GM19351 (cell line): ENCODE measurements at regions not wholly inside any gene's neighbourhood (a gene's known extent, or its start where the extent isn't known, plus 50 kb on each side); places are given as distances from the start of the nearest gene placed in this dataset.
"Not testable (repeated sequence)": the region's sequence is repeated elsewhere in the genome, so short reads cannot be mapped to it uniquely, and the experiment has no call there.

Source experiments
- ATAC-seq: cut with Tn5 transposase; IDR thresholded peaks from one replicate; pipeline ENCODE4 v1.9.1; 2021; ENCODE audit warnings: mild to moderate bottlenecking, moderate library complexity; ENCODE audit not compliant: unreplicated experiment

DNA sequence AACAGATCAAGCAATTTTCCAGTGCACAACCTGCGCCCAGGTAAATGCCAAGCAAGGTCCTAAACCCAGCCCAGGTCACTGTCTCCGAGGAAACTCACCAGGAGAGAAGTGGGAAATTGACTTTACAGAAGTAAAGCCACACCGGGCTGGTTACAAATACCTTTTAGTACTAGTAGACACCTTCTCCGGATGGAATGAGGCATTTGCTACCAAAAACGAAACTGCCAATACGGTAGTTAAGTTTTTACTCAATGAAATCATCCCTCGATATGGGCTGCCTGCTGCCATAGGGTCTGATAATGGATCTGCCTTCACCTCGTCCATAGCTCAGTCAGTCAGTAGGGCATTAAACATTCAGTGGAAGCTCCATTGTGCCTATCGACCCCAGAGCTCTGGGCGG is 459.0 kb upstream of the HTR1E start:
- ATAC-seq, result not testable (repeated sequence)

DNA sequence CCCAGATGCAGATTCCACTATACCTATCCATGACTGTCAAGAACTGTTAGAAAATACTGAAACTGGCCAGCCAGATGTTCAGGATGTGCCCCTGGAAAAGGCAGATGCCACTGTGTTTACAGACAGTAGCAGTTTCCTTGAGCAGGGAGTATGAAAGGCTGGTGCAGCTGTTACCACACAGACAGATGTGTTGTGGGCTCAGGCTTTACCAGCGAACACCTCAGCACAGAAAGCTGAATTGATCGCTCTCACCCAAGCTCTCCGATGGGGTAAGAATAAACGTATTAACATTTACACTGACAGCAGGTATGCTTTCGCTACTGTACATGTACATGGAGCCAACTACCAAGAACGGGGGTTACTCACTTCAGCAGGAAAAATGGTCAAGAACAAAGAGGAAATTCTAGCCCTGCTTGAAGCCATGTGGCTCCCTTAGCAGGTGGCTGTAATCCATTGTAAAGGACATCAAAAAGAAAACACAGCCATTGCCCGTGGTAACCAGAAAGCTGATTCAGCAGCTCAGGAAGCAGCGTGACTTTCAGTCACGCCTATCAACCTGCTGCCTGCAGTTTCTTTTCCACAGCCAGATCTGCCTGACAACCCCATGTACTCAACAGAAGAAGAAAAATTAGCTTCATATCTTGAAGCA is 459.7 kb upstream of the HTR1E start:
- ATAC-seq, result no peak

DNA sequence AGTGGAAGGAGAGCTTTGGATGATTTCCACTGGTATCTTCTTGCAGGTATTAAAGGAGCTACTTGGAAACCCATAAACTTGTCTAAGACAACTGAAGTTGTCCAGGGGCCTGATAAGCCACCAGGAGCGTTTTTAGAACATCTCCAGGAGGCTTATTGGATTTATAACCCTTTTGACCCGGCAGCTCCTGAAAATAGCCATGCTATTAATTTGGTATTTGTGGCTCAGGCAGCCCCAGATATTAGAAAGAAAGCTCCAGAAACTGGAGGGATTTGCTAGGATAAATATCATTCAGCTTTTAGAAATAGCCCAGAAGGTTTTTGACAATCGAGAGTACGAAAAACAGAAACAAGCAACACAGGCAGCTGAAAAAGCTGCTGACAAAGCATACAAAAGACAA is 461.0 kb upstream of the HTR1E start:
- ATAC-seq, result no peak

DNA sequence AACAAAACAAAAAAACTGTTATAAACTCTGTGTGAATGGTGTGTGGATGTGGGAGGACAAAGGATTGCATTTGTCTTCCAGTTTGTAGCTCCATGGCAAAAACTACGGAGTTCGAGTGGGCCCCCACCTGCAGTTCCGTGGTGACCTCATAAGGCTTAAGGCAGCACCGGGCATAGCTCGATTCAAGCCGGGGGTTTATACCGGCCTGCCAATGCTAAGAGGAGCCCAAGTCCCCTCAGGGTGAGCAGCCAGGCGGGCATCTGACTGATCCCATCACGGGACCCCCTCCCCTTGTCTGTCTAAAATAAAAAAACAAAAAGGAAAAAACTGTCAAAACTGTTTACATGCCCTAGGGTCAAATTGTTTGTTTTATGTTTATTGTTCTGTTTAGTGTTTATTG is 463.2 kb upstream of the HTR1E start:
- no peak for ATAC-seq

DNA sequence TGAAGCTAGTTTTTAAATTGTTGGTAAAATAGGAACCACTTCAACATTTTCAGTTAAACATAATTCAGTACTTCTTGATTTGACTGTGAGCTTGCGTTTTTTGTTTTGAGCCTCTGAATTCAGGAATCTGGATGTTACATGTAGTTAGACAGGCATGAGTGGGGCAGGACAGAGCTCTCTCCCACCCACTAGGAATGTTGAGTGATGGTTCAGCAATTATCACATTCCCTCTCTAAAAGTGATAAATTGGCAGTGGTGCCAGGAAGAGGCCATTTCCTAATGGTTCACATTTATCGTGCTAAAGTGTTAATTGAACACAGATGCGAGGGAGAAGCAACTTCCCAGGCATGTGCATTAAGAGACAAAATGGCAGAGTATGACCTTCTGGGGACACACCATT is 465.5 kb upstream of the HTR1E start:
- ATAC-seq, result no peak

DNA sequence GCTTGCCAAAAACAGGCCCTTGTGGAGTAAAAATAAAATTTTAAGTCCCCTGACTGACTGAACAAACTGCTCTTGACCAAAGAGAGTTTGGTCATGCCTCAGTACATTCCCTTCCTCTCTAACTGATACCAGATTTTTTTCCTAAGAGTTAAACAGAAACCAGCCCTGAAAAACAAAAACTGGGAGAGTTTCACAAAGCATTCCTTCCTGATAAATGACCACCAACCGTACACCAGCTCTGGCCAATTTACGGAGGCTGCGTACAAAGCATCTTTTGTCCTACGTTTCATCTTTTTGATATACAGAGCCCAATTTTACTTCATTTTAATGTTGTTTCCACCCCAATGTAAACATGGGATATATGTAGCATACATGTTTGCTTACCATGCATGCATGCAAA is 477.4 kb upstream of the HTR1E start:
- no peak for ATAC-seq

DNA sequence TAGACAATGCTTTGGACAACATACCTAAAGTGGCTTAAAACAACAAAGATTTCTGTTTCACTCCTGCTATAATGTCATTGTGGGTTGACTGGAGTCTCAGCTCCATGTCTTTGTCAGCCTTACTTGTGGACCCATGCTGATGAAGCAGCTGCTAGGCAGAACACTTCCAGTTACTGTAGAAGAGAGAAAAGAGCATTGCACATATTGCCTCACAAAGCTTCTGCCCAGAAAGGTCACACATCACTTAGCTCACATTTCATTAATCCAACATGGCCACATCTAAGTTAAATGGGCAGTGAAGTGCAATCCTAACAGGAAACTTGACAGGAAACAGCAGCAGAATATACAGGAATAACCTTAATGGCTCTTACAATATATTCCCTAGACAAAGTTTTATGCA is 480.5 kb upstream of the HTR1E start:
- ATAC-seq, result no peak

DNA sequence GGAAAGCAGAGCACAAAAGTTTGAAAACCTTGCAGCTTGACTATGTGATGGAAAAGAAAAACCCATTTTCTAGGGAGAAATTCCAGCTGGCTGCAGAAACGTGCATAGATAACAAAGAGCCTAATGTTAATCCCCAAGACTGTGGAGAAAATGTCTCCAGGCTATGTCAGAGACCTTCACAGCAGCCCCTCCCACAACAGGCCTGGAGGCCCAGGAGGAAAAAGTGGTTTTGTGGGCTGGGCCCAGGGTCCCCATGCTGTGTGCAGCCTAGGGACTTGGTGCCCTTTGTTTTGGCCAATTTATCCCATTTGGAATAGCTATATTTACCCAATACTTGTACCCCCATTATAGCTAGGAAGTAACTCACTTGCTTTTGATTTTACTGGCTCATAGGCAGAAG is 484.1 kb upstream of the HTR1E start:
- no peak for ATAC-seq

DNA sequence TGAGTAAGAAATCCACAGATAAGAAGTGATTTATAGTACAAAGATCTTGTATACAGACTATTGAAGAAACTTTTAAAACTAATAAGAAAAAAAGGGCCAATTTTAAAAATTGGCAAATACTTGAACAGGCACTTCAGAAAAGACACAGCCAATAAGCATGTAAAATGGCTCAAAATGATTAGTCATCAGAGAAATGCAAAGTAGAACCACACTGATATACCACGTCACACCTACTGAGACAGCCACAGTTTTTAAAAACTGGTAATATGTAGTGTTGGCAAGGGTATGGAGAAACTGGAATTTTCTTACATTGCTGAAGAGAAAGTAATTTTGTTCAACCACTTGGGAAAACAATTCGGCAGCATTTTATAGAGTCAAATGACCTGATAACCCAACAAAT is 488.9 kb upstream of the HTR1E start:
- ATAC-seq, result no peak

DNA sequence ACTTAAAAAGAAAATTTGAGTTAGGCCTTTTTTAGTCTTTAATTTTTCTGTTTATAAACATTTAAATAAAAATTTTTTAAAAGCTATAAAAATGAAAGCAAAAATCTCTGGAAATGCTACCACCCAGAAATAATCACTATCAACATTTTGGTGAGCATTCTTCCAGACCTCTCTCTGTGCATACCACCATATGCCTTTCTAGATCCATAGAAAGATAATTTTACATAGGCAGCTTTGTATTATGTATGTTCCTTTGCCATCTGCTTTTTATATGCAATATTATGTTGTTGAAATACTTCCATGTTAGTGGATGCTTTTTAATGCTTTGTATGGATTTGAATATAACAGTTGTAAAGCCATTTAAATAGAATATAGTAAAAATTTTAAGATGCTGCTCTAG is 496.7 kb upstream of the HTR1E start:
- no peak for ATAC-seq

DNA sequence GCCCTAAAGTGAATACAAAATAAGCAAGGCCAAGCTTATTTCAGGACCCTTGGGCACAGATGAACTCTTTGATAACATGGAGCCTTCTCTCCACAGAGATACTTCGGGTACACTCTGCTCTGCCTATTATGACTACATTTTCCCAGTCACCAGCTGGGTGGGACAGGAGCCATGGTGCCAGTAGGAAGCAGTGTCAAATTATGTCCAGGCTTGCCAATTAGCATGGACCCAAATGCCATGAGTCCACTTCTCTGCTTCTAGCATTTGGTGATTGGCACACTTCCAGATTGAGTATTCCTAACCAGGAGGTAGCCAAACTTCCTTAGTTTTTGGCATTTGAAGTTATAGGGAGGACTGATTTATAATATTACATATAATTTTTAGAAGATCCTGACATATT is 513.8 kb upstream of the HTR1E start:
- no peak for ATAC-seq

DNA sequence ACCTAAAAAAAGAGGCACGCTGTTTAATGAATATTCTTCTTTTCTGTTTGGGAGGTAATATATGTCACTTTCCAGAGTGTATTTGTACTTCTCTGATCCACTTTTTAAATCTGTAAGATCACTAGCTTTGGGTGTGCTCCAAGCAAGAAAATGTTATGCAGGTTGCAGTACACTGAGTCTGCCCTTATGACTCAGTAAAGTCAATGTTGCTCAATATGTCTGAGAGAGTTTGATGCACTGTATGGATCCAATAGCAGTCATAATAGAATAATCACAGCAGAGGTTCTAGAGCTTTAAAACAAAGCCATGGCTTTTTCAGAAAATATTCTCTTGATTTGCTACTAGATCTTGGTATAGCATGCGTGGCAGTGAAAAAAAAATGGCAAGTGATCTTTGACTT is 525.3 kb upstream of the HTR1E start:
- ATAC-seq, result no peak

DNA sequence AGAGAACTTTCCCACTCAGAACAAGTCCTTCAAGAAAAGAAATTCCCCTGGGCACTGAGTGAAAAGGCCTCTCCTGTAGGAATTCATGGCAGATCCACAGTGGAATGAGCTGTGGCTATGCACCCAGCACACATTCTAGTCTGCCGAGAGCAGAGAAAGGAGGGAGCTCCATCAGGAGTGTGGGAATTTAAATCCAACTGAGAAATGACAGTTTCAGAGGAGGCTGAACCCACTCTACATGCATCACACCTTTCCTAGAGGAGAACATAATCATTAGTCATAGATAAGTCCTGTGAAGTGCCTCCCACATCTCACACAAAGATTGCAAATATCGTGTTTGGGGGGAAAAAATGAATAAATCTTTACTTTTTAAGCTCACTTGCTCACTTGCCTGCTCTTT is 530.2 kb upstream of the HTR1E start:
- no peak for ATAC-seq

DNA sequence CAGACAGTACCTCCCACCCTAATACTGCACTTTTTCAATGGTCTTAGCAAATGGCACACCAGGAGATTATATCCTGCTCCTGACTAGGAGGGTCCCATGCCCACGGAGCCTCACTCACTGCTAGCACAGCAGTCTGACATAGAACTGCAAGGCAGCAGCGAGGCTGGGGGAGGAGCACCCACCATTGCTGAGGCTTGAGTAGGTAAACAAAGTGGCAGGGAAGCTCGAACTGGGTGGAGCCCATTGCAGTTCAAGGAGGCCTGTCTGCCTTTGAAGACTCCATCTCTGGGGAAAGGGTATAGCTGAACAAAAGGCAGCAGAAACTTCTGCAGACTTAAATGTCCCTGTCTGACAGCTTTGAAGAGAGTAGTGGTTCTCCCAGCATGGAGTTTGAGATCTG is 544.5 kb upstream of the HTR1E start:
- ATAC-seq, result not testable (repeated sequence)

DNA sequence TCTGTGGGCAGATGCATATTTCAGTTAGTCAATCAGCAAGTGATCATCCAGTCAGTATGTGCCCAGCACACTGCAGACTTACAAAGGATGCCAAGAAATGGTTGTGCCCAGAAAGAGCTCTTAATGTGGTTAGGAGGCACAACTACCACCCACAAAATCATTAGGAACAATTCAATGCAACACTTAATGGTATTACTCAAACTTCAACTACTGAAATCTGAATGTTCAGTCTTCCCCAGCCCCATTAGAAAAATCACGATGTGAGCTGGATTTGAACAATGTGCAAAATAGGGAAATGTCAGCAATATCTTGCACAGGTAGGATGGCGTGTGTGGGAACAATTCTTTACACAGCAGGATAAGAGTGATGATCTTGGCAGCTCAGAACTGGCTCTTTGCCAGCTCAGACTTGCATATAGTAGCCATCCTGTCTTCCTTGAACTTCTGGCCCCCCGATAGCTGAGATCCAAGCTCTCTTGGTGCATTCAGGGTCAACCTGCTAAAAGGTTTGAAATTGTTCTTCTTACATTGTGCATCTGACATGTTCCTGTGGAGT is 556.7 kb upstream of the HTR1E start:
- no peak for ATAC-seq

DNA sequence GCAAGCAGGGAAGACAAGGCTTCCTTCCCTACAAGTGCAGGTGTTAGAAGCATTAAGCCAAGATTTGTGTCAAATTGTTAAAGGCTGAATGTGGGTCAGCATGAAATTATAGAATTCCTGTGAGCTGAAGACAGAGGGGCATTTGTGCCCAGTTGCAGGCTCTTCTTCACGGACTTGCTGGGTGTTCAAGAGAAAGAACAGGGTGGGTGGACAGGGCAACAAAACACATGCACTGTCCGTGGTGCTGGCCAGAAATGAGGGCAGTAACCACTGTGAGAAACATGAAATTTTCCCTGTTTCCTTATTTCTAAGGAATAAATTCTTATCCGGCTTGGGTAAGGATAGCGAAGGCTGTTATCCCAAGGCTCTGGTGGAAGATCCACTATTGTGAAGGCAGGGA is 579.5 kb upstream of the HTR1E start:
- ATAC-seq, result no peak

DNA sequence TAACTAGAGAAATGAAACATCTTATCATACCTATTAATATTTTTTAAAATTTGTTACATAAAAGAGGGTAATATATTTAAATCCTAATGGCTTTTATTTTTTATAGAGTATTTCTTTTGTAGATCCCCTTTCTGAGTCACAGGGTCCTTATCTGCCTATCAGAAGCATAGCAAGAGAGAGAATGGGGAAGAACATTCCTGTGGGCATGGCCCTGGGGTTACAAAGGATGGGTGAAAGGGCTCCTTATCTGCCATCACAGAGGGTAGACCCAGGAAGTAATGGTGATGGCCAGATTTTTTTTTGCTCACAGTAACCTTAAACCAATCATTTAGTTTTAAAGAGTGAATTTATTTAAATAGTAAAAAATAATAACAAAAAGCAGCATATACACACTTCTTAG is 582.1 kb upstream of the HTR1E start:
- ATAC-seq, result no peak

DNA sequence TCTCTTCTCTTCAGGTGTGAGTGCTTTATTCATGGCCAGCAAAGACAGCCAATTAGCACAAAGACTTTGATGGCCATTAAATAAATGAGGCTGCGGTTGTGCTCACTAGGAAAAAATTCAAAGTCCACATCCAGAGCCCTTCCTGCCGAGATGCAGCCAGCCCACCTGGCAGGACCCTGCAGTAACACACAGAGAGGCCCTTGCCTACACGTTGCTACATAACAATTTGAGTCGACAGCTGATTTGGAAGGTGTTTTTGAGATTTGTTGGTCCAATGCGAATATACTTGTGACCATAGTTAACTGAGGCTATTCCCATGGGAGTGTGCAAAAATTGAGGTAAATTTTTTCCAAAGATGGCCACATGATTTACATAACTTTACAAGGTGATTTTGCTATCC is 605.4 kb upstream of the HTR1E start:
- ATAC-seq, result no peak

DNA sequence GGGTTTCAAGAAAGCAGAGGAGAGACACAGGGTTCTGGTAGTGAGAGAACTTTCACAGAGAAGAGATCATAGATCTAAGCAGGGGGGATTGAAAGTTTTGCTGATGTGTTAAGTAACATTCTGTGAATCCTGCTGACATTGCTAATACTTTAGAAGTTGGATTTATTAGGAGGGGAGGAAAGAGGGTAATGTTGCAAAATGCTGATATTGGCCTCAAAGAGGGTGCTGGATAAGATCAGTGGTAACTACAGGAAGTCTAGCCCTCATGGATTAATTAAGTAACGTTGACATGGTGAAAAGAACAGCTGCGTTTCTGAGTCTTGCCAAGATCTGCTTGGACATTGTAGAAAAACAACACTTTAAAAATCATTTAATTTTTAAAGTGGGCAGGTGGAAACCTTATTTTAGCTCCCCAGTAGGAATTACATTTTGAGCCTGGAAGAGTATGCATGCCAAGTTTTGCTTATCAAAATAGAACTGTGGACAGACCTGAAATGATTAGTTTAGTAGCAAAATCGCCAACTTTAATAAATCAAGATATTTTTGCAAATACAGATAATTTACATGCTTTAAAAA is 606.0 kb upstream of the HTR1E start:
- ATAC-seq, result no peak

DNA sequence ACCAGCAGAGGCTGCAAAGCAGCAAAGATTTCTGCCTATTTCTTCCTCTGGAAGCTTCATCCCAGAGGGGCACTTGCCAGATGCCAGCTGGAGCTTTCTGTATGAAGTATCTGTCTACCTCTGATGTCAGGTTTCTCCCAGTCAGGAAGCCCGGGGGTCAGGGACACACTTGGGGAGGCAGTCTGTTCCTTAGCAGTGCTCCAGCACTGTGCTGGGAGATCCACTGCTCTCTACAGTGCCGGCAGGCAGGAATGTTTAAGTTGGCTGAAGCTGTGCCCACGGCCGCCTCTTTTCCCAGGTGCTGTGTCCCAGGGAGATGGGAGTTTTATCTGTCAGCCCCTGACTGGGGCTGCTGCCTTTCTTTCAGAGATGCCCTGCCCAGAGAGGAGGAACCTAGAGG is 631.1 kb upstream of the HTR1E start:
- ATAC-seq, result no peak

DNA sequence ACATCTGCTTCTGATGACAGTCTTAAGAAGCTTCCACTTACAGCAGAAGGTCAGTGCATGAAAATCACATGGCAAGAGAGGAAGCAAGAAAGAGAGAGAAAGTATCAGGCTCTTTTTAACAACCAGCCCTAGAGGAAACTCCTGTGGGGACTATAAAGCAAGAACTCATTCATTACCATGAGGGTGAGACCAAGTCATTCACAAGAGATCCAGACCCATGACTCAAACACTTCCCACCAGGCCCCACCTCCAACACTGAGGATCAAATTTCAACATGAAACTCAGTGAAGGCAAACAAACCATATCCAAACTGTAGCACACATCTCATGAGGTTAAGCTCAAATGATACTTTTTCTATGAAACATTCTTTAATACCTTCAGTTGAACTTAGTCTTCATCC is 643.2 kb upstream of the SYNCRIP start:
- ATAC-seq, result no peak

DNA sequence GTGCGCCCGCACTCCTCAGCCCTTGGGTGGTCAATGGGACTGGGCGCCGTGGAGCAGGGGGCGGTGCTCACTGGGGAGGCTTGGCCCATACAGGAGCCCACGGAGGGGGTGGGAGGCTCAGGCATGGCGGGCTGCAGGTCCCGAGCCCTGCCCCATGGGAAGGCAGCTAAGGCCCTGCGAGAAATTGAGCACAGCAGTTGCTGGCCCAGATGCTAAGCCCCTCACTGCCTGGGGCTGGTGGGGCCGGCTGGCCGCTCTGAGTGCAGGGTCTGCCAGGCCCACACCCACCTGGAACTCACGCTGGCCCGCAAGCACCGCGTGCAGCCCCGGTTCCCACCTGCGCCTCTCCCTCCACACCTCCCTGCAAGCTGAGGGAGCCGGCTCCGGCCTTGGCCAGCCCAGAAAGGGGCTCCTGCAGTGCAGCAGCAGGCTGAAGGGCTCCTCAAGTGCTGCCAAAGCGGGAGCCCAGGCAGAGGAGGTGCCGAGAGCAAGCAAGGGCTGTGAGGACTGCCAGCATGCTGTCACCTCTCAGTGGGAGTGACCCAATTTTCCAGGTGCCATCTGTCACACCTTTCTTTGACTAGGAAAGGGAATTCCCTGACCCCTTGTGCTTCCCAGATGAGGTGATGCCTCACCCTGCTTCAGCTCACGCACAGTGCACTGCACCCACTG is 642.3 kb upstream of the SYNCRIP start:
- ATAC-seq, result not testable (repeated sequence)
